ENCODE measurements at regions not wholly inside any gene's neighbourhood (a gene's known extent, or its start where the extent isn't known, plus 50 kb on each side); places are given as distances from the start of the nearest gene placed in this dataset.

DNA sequence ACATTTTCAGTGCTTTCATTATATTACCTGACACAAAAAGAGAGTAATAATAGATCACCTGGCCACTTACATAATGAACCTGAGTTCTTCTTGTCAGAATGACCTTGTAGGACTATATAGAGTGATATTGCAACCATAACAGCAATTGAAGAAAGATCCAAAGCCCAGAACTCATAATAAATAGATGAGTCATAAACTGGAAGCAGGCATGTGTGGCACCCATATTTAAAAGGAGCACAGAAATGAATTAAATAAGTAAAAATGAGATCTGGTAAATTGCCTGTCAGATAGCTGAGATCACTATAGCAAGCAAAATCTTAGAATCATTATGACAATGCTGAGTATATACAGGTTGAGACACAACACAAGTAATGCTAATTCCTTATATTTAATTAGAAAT lies 331.8 kb downstream of the AASDHPPT start:
- Histone ChIP-seq H3K27ac (ENCODE audit: extremely low read depth, low read depth, low read length) (no peak overlapping the region), H3K4me3 (ENCODE audit: low read depth, low read length) (no peak overlapping the region), H3K4me1 (ENCODE audit: control insufficient read depth, insufficient read depth, low read length) (no peaks in the 10 kb centered on the region), H3K36me3 (ENCODE audit: control insufficient read depth in 2 of 2, insufficient read depth in 1 of 2, low read length in 2 of 2) (no peaks in the 10 kb centered on the region), H3K9me3 (ENCODE audit: control insufficient read depth, insufficient read depth, low read depth, low read length) (no peaks in the 10 kb centered on the region)
- TF ChIP-seq ZNF214 (tag by site-specific recombination; IDR thresholded peaks at IDR 0.05; ENCODE audit: borderline replicate concordance) (no peak), ZNF335 (tag by site-specific recombination; conservative IDR thresholded peaks at IDR 0.05) (no peak), ZNF664 (tag by site-specific recombination; IDR thresholded peaks at IDR 0.05) (no peak), EGR2 (tag by site-specific recombination; IDR thresholded peaks at IDR 0.05; ENCODE audit: low read depth) (no peak), BCL11B (tag by site-specific recombination; IDR thresholded peaks at IDR 0.05; ENCODE audit: low read depth) (no peak), SCRT2 (tag by site-specific recombination; IDR thresholded peaks at IDR 0.05) (no peak), ZNF843 (tag by site-specific recombination; IDR thresholded peaks at IDR 0.05) (no peak), KLF1 (tag by site-specific recombination; IDR thresholded peaks at IDR 0.05) (no peak), ZNF501 (tag by site-specific recombination; IDR thresholded peaks at IDR 0.05) (no peak), ZNF426 (tag by site-specific recombination; IDR thresholded peaks at IDR 0.05) (no peak), ZNF596 (tag by site-specific recombination; IDR thresholded peaks at IDR 0.05) (no peak)
- ChIA-PET POLR2A (no interaction called here), CTCF (no interaction called here)

DNA sequence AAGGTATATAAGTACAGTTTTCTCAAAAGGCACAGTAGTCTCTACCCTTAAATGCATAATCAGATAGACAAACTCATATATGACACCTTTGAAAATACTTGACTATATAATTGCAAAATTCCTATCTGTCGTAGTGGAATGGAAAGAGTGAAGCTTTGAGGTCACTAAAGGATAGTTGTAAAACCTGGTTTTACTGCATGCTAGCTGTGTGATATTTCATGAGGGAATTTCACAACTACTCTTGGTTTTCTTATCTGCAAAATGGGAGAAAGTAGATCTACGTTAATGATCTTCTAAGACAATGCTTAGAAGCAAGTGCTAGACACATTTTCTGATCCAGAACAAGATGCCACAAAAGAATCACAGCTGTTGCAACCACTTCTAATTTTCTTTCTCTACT lies 332.2 kb downstream of the AASDHPPT start:
- H3K4me3 ChIP-seq (ENCODE audit: low read depth, low read length): no peak overlapping the region
- H3K4me1 ChIP-seq (ENCODE audit: control insufficient read depth, insufficient read depth, low read length): no peaks in the 10 kb centered on the region
- ChIA-PET POLR2A (no interaction called here), CTCF (no interaction called here)
- no peak overlapping the region for H3K27ac ChIP-seq (ENCODE audit: extremely low read depth, low read depth, low read length)
- TF ChIP-seq RBAK (tag by site-specific recombination; IDR thresholded peaks at IDR 0.05): no peak
- TF ChIP-seq ZNF670 (tag by site-specific recombination; IDR thresholded peaks at IDR 0.05; ENCODE audit: low read depth): no peak
- TF ChIP-seq, protein P1, sequence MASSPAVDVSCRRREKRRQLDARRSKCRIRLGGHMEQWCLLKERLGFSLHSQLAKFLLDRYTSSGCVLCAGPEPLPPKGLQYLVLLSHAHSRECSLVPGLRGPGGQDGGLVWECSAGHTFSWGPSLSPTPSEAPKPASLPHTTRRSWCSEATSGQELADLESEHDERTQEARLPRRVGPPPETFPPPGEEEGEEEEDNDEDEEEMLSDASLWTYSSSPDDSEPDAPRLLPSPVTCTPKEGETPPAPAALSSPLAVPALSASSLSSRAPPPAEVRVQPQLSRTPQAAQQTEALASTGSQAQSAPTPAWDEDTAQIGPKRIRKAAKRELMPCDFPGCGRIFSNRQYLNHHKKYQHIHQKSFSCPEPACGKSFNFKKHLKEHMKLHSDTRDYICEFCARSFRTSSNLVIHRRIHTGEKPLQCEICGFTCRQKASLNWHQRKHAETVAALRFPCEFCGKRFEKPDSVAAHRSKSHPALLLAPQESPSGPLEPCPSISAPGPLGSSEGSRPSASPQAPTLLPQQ (tag by site-specific recombination; IDR thresholded peaks at IDR 0.05): no peak
- TF ChIP-seq ZNF529 (tag by site-specific recombination; IDR thresholded peaks at IDR 0.05; ENCODE audit: insufficient replicate concordance): no peak
- TF ChIP-seq, protein P2, sequence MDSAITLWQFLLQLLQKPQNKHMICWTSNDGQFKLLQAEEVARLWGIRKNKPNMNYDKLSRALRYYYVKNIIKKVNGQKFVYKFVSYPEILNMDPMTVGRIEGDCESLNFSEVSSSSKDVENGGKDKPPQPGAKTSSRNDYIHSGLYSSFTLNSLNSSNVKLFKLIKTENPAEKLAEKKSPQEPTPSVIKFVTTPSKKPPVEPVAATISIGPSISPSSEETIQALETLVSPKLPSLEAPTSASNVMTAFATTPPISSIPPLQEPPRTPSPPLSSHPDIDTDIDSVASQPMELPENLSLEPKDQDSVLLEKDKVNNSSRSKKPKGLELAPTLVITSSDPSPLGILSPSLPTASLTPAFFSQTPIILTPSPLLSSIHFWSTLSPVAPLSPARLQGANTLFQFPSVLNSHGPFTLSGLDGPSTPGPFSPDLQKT (IDR thresholded peaks at IDR 0.05; ENCODE audit: borderline replicate concordance, low read depth, low read length): no peak
- no peak for TF ChIP-seq ZNF747 (tag by site-specific recombination; IDR thresholded peaks at IDR 0.05)
- no peak for TF ChIP-seq ZNF10 (tag by site-specific recombination; IDR thresholded peaks at IDR 0.05)
- TF ChIP-seq, protein P3, sequence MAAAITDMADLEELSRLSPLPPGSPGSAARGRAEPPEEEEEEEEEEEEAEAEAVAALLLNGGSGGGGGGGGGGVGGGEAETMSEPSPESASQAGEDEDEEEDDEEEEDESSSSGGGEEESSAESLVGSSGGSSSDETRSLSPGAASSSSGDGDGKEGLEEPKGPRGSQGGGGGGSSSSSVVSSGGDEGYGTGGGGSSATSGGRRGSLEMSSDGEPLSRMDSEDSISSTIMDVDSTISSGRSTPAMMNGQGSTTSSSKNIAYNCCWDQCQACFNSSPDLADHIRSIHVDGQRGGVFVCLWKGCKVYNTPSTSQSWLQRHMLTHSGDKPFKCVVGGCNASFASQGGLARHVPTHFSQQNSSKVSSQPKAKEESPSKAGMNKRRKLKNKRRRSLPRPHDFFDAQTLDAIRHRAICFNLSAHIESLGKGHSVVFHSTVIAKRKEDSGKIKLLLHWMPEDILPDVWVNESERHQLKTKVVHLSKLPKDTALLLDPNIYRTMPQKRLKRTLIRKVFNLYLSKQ (tag by site-specific recombination; IDR thresholded peaks at IDR 0.05; ENCODE audit: borderline replicate concordance): no peak
- TF ChIP-seq ZNF623 (tag by site-specific recombination; IDR thresholded peaks at IDR 0.05): no peak
- TF ChIP-seq ZNF521 (tag by site-specific recombination; IDR thresholded peaks at IDR 0.05): no peak
- H3K36me3 ChIP-seq (ENCODE audit: control insufficient read depth in 2 of 2, insufficient read depth in 1 of 2, low read length in 2 of 2): no peaks in the 10 kb centered on the region
- H3K9me3 ChIP-seq (ENCODE audit: control insufficient read depth, insufficient read depth, low read depth, low read length): no peaks in the 10 kb centered on the region

Measured in HEK293 (cell line).